HepG2 (cell line): ENCODE measurements at regions not wholly inside any gene's neighbourhood (a gene's known extent, or its start where the extent isn't known, plus 50 kb on each side); places are given as distances from the start of the nearest gene placed in this dataset.

Experiments
- ATAC-seq: fragments of 200-7000 bp; cut with Tn5 transposase; 3 replicates; pipeline ENCODE4 v1.9.1; 2020; ENCODE audit warnings: mild to moderate bottlenecking, moderate library complexity
- BruUV-seq: library from RNA; stranded (reverse); fragments of 400-500 nt; replicated peaks from 2 replicates; lab custom pipeline; 2021; lab: Mats Ljungman, UMichigan
- CTCF ChIA-PET: fragments of 300-600 bp; formaldehyde crosslinking; extraction: SDS; loops from one replicate; lab custom pipeline; 2021; ENCODE audit warnings: low total read pairs, inconsistent platforms, low intra/inter-chr PET ratio; lab: Yijun Ruan, JAX
- POLR2A ChIA-PET: fragments of 350-600 bp; sonication (Branson Sonifier 250); formaldehyde crosslinking; loops from one replicate; lab custom pipeline; 2020; ENCODE audit warnings: antibody characterized with exemption, inconsistent platforms; lab: Yijun Ruan, JAX
- DNase-seq: peaks from one replicate; pipeline ENCODE4 v3.0.0-alpha.2; 2015; ENCODE audit warnings: low spot score
- FAIRE-seq: peaks from 3 replicates; lab custom pipeline; 2011; peaks lifted over from hg19 to GRCh38; lab: Jason Lieb, UNC
- H2AFZ ChIP-seq: one replicate; pipeline ENCODE4 v1.6.1; 2011; ENCODE audit warnings: low read length, inconsistent platforms
- H3K27ac ChIP-seq: fragments of 300-600 bp; 3 replicates; pipeline ENCODE4 v1.8.0; 2011; ENCODE audit warnings: mixed run types, mild to moderate bottlenecking, mixed read lengths, low read length, inconsistent platforms; ENCODE audit not compliant: insufficient read depth; ENCODE audit errors: extremely low read length
- H3K27me3 ChIP-seq, 2 experiments: fragments of 200-600 bp in 1 of 2; 2 replicates in 1 of 2; 3 replicates in 1 of 2; pipeline versions ENCODE4 v1.6.0 to v1.8.0; 2011; ENCODE audit warnings: low read length in 2 of 2, mild to moderate bottlenecking in 2 of 2, moderate library complexity in 2 of 2, inconsistent platforms in 1 of 2; ENCODE audit not compliant: insufficient read depth in 2 of 2, control insufficient read depth in 1 of 2
- H3K36me3 ChIP-seq, 2 experiments: fragments of 200-600 bp in 1 of 2; replicated peaks in 1 of 2; 2 replicates in 1 of 2; 3 replicates in 1 of 2; pipeline versions ENCODE4 v1.5.1 to v1.8.0; 2011; ENCODE audit warnings: low read length in 2 of 2, inconsistent platforms in 1 of 2; ENCODE audit not compliant: insufficient read depth in 2 of 2, control insufficient read depth in 1 of 2
- H3K4me1 ChIP-seq: 2 replicates; pipeline ENCODE4 v1.5.1; 2012; ENCODE audit warnings: low read length, inconsistent platforms; ENCODE audit not compliant: insufficient read depth
- H3K4me2 ChIP-seq: 2 replicates; pipeline ENCODE4 v1.6.0; 2011; ENCODE audit warnings: low read depth, low read length, inconsistent platforms
- H3K4me3 ChIP-seq, 3 experiments: fragments of 200-600 bp in 1 of 3; sonication (generic), shearing (Covaris generic) in 1 of 3; replicated peaks in 1 of 3; 2 replicates each; pipeline ENCODE4 v1.5.1; 2011 to 2016; ENCODE audit warnings: low read length in 3 of 3, inconsistent platforms in 2 of 3, low read depth in 2 of 3, mild to moderate bottlenecking in 2 of 3, control low read depth in 1 of 3, mixed read lengths in 1 of 3; ENCODE audit not compliant: insufficient read depth in 1 of 3
- H3K79me2 ChIP-seq: one replicate; pipeline ENCODE4 v1.6.1; 2011; ENCODE audit warnings: low read length, inconsistent platforms; ENCODE audit not compliant: insufficient read depth
- H3K9ac ChIP-seq: 2 replicates; pipeline ENCODE4 v1.6.0; 2011; ENCODE audit warnings: mild to moderate bottlenecking, low read depth, low read length, inconsistent platforms; ENCODE audit not compliant: insufficient read depth
- H3K9me3 ChIP-seq: 2 replicates; pipeline ENCODE4 v1.5.1; 2012; ENCODE audit warnings: mild to moderate bottlenecking, low read length
- H4K20me1 ChIP-seq: 2 replicates; pipeline ENCODE4 v1.6.0; 2011; ENCODE audit warnings: inconsistent platforms, mild to moderate bottlenecking, low read length, moderate library complexity; ENCODE audit not compliant: insufficient read depth
- KAT2B ChIP-seq: fragments of 150-350 bp; IDR thresholded peaks from 2 replicates; pipeline ENCODE4 v1.6.1; 2014; ENCODE audit warnings: low read depth, low read length, borderline replicate concordance
- ZNF318 ChIP-seq: sonication (generic); formaldehyde crosslinking; IDR thresholded peaks from 2 replicates; pipeline ENCODE4 v1.4.0; 2020; ENCODE audit warnings: mild to moderate bottlenecking, missing genetic modification reagents
- WGBS: methylation state at CpG from one replicate; pipeline ENCODE4 v1.1.6; 2017; ENCODE audit warnings: low lambda C conversion rate; 5-methylcytosine and 5-hydroxymethylcytosine counted together
- in situ Hi-C: cut with HindIII; loops from 2 replicates; pipeline ENCODE4 v1.10.0; 2017; ENCODE audit warnings: low pct_unique_long_range_greater_than_20kb; ENCODE audit not compliant: extremely low pct_ligation_motif_present
- intact Hi-C: fragments of 100-400 bp; cut with micrococcal nuclease; formaldehyde crosslinking; loops from one replicate; pipeline ENCODE4 v1.10.0; 2022; ENCODE audit not compliant: unreplicated experiment
- TF ChIP-seq, protein P1 (sequence below): sonication (generic); formaldehyde crosslinking; IDR thresholded peaks from one replicate; pipeline ENCODE4 v1.5.1; 2020; ENCODE audit warnings: mild to moderate bottlenecking, missing genetic modification reagents; ENCODE audit errors: not compliant biosample characterization
- TF ChIP-seq, protein P2 (sequence below): sonication (generic); formaldehyde crosslinking; IDR thresholded peaks from 2 replicates; pipeline ENCODE4 v1.4.0; 2020; ENCODE audit warnings: mild to moderate bottlenecking, missing genetic modification reagents, borderline replicate concordance

- POLR2A ChIA-PET: no interaction called here
- TF ChIP-seq KAT2B (no peak), ZNF318 (no peak)
- TF ChIP-seq, protein P1, sequence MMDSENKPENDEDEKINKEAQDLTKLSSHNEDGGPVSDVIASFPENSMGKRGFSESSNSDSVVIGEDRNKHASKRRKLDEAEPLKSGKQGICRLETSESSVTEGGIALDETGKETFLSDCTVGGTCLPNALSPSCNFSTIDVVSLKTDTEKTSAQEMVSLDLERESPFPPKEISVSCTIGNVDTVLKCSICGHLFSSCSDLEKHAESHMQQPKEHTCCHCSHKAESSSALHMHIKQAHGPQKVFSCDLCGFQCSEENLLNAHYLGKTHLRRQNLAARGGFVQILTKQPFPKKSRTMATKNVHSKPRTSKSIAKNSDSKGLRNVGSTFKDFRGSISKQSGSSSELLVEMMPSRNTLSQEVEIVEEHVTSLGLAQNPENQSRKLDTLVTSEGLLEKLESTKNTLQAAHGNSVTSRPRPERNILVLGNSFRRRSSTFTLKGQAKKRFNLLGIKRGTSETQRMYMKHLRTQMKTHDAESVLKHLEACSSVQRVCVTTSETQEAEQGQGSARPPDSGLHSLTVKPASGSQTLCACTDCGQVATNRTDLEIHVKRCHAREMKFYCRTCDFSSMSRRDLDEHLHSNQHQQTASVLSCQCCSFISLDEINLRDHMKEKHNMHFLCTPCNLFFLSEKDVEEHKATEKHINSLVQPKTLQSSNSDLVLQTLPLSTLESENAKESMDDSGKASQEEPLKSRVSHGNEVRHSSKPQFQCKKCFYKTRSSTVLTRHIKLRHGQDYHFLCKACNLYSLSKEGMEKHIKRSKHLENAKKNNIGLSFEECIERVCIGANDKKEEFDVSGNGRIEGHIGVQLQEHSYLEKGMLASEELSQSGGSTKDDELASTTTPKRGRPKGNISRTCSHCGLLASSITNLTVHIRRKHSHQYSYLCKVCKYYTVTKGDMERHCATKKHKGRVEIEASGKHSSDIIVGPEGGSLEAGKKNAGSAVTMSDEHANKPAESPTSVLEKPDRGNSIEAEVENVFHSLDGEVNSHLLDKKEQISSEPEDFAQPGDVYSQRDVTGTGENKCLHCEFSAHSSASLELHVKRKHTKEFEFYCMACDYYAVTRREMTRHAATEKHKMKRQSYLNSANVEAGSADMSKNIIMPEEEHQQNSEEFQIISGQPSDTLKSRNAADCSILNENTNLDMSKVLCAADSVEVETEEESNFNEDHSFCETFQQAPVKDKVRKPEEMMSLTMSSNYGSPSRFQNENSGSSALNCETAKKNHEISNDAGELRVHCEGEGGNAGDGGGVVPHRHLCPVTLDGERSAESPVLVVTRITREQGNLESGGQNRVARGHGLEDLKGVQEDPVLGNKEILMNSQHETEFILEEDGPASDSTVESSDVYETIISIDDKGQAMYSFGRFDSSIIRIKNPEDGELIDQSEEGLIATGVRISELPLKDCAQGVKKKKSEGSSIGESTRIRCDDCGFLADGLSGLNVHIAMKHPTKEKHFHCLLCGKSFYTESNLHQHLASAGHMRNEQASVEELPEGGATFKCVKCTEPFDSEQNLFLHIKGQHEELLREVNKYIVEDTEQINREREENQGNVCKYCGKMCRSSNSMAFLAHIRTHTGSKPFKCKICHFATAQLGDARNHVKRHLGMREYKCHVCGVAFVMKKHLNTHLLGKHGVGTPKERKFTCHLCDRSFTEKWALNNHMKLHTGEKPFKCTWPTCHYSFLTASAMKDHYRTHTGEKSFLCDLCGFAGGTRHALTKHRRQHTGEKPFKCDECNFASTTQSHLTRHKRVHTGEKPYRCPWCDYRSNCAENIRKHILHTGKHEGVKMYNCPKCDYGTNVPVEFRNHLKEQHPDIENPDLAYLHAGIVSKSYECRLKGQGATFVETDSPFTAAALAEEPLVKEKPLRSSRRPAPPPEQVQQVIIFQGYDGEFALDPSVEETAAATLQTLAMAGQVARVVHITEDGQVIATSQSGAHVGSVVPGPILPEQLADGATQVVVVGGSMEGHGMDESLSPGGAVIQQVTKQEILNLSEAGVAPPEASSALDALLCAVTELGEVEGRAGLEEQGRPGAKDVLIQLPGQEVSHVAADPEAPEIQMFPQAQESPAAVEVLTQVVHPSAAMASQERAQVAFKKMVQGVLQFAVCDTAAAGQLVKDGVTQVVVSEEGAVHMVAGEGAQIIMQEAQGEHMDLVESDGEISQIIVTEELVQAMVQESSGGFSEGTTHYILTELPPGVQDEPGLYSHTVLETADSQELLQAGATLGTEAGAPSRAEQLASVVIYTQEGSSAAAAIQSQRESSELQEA (CRISPR knock-in tag): no peak
- TF ChIP-seq, protein P2, sequence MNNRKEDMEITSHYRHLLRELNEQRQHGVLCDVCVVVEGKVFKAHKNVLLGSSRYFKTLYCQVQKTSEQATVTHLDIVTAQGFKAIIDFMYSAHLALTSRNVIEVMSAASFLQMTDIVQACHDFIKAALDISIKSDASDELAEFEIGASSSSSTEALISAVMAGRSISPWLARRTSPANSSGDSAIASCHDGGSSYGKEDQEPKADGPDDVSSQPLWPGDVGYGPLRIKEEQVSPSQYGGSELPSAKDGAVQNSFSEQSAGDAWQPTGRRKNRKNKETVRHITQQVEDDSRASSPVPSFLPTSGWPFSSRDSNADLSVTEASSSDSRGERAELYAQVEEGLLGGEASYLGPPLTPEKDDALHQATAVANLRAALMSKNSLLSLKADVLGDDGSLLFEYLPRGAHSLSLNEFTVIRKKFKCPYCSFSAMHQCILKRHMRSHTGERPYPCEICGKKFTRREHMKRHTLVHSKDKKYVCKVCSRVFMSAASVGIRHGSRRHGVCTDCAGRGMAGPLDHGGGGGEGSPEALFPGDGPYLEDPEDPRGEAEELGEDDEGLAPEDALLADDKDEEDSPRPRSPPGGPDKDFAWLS (CRISPR knock-in tag): no peak
Measured at GRCh38 chr3:80366808-80367548, 599.2 kb upstream of the ROBO1 start.

More at GRCh38 chr3:80366808-80367548, 599.2 kb upstream of the ROBO1 start:
- ATAC-seq: no peak
- intact Hi-C loops: no loop called here
- no peak overlapping the region for H3K9ac ChIP-seq
- no peaks in the 10 kb centered on the region for H3K36me3 ChIP-seq
- no peak overlapping the region for H2AFZ ChIP-seq
- no peak overlapping the region for H3K4me3 ChIP-seq
- no peak overlapping the region for H3K4me2 ChIP-seq
- CTCF ChIA-PET: no interaction called here
- FAIRE-seq: no peak
- no peak for DNase-seq
- no peaks in the 10 kb centered on the region for H3K79me2 ChIP-seq
- WGBS: 9% methylated on average over 9 of the region's 9 CpGs
- H3K27ac ChIP-seq: no peak overlapping the region
- in situ Hi-C loops: no loop called here
- no peaks in the 10 kb centered on the region for H3K9me3 ChIP-seq
- no peaks in the 10 kb centered on the region for H3K4me1 ChIP-seq
- no peaks in the 10 kb centered on the region for H4K20me1 ChIP-seq
- BruUV-seq: no TSS peak
- no peaks in the 10 kb centered on the region for H3K27me3 ChIP-seq
